H1 (cell line): ENCODE measurements at regions not wholly inside any gene's neighbourhood (a gene's known extent, or its start where the extent isn't known, plus 50 kb on each side); places are given as distances from the start of the nearest gene placed in this dataset.

Experiments used
- CTCF ChIA-PET: fragments of 300-600 bp; sonication (Branson Sonifier 250); formaldehyde crosslinking; loops from one replicate; lab custom pipeline; 2021; ENCODE audit not compliant: partially characterized antibody; lab: Charles Lee
- POLR2A ChIA-PET: fragments of 300-600 bp; sonication (Branson Sonifier 250); formaldehyde crosslinking; loops from one replicate; lab custom pipeline; 2021; ENCODE audit warnings: inconsistent platforms; ENCODE audit not compliant: partially characterized antibody; lab: Charles Lee
- DNase-seq, 2 experiments: peaks; one replicate each; pipeline versions ENCODE4 v3.0.0 to v3.0.0-alpha.2; 2010 to 2022; ENCODE audit warnings: low spot score in 2 of 2, low read depth in 1 of 2, mixed read lengths in 1 of 2
- FAIRE-seq: peaks from 2 replicates; lab custom pipeline; 2011; peaks lifted over from hg19 to GRCh38; lab: Jason Lieb, UNC
- H2AFZ ChIP-seq: 2 replicates; pipeline ENCODE4 v1.8.1; 2012; ENCODE audit warnings: low read length, inconsistent platforms
- H2AK5ac ChIP-seq: 2 replicates; pipeline ENCODE4 v1.6.1; 2013; ENCODE audit warnings: low read depth, low read length
- H2BK120ac ChIP-seq: replicated peaks from 2 replicates; pipeline ENCODE3; 2013; ENCODE audit warnings: low read depth, low read length, inconsistent platforms
- H2BK12ac ChIP-seq: 2 replicates; pipeline ENCODE4 v1.6.1; 2013; ENCODE audit warnings: low read depth, low read length
- H2BK15ac ChIP-seq: 2 replicates; pipeline ENCODE4 v1.6.1; 2013; ENCODE audit warnings: low read length
- H2BK20ac ChIP-seq: 2 replicates; pipeline ENCODE4 v1.6.1; 2013; ENCODE audit warnings: low read length
- H2BK5ac ChIP-seq: 2 replicates; pipeline ENCODE4 v1.6.1; 2013; ENCODE audit warnings: low read depth, low read length
- H3K14ac ChIP-seq: 2 replicates; pipeline ENCODE4 v1.6.1; 2013; ENCODE audit warnings: inconsistent platforms; ENCODE audit not compliant: insufficient read length
- H3K18ac ChIP-seq: 2 replicates; pipeline ENCODE4 v1.6.1; 2013; ENCODE audit warnings: low read length; ENCODE audit errors: extremely low read depth
- H3K23ac ChIP-seq: 2 replicates; pipeline ENCODE4 v1.6.1; 2013; ENCODE audit warnings: inconsistent platforms; ENCODE audit not compliant: insufficient read length
- H3K23me2 ChIP-seq: 2 replicates; pipeline ENCODE4 v1.6.1; 2013; ENCODE audit warnings: low read depth, low read length
- H3K27ac ChIP-seq: 2 replicates; pipeline ENCODE4 v1.6.1; 2011; ENCODE audit warnings: low read depth, low read length, inconsistent platforms
- H3K27me3 ChIP-seq, 4 experiments: replicated peaks in 1 of 4; 1 replicate in 1 of 4; 2 replicates in 3 of 4; pipeline versions ENCODE4 v1.6.1 to v1.8.1; 2011 to 2013; ENCODE audit warnings: low read length in 3 of 4, mild to moderate bottlenecking in 3 of 4, inconsistent platforms in 2 of 4, mixed read lengths in 2 of 4, moderate library complexity in 1 of 4; ENCODE audit not compliant: control insufficient read depth in 3 of 4, insufficient read depth in 3 of 4; ENCODE audit errors: extremely low read depth in 1 of 4
- H3K36me3 ChIP-seq, 4 experiments: 2 replicates each; pipeline versions ENCODE4 v1.6.1 to v1.8.1; 2011 to 2013; ENCODE audit warnings: mild to moderate bottlenecking in 4 of 4, low read length in 3 of 4, moderate library complexity in 2 of 4, control low read depth in 1 of 4, inconsistent platforms in 1 of 4; ENCODE audit not compliant: insufficient read depth in 4 of 4, control insufficient read depth in 2 of 4
- H3K4ac ChIP-seq: replicated peaks from 2 replicates; pipeline ENCODE3; 2013; ENCODE audit warnings: low read length, low read depth, mixed read lengths, inconsistent platforms; ENCODE audit not compliant: insufficient read length
- H3K4me1 ChIP-seq, 4 experiments: replicated peaks in 1 of 4; 1 replicate in 1 of 4; 2 replicates in 3 of 4; pipeline versions ENCODE4 v1.6.1 to v1.8.1; 2011 to 2013; ENCODE audit warnings: low read length in 3 of 4, inconsistent platforms in 2 of 4, mixed read lengths in 1 of 4; ENCODE audit not compliant: insufficient read depth in 4 of 4, control insufficient read depth in 3 of 4
- H3K4me2 ChIP-seq, 2 experiments: 2 replicates each; pipeline versions ENCODE4 v1.6.1 to v1.8.1; 2011 to 2013; ENCODE audit warnings: low read depth in 2 of 2, low read length in 2 of 2, control low read depth in 1 of 2, inconsistent platforms in 1 of 2, mild to moderate bottlenecking in 1 of 2; ENCODE audit not compliant: insufficient read depth in 1 of 2
- H3K4me3 ChIP-seq, 4 experiments: fragments of 200-600, 300-600 bp in 1 of 4; sonication (generic), shearing (Covaris generic), sonication (Bioruptor Twin) in 1 of 4; 2 replicates each; pipeline versions ENCODE4 v1.5.1 to v1.8.1; 2011 to 2016; ENCODE audit warnings: low read length in 4 of 4, low read depth in 3 of 4, control low read depth in 2 of 4, inconsistent platforms in 2 of 4, mild to moderate bottlenecking in 2 of 4, mixed read lengths in 1 of 4, moderate library complexity in 1 of 4; ENCODE audit not compliant: insufficient read depth in 2 of 4; ENCODE audit errors: extremely low read depth in 1 of 4
- H3K56ac ChIP-seq: replicated peaks from 2 replicates; pipeline ENCODE3; 2013; ENCODE audit warnings: low read depth, mild to moderate bottlenecking, mixed read lengths, low read length, inconsistent platforms; ENCODE audit not compliant: insufficient read length
- H3K79me1 ChIP-seq: 2 replicates; pipeline ENCODE4 v1.6.1; 2013; ENCODE audit warnings: low read depth, low read length, control low read depth
- H3K79me2 ChIP-seq, 2 experiments: 2 replicates each; pipeline versions ENCODE4 v1.6.1 to v1.8.1; 2012 to 2013; ENCODE audit warnings: low read length in 2 of 2, mild to moderate bottlenecking in 2 of 2, inconsistent platforms in 1 of 2; ENCODE audit not compliant: insufficient read depth in 2 of 2, control insufficient read depth in 1 of 2
- H3K9ac ChIP-seq, 4 experiments: replicated peaks in 1 of 4; 1 replicate in 1 of 4; 2 replicates in 3 of 4; pipeline versions ENCODE4 v1.6.1 to v1.8.1; 2011 to 2013; ENCODE audit warnings: low read depth in 3 of 4, low read length in 3 of 4, control low read depth in 2 of 4, mild to moderate bottlenecking in 2 of 4, moderate library complexity in 2 of 4, inconsistent platforms in 1 of 4; ENCODE audit errors: extremely low read depth in 1 of 4
- H3K9me3 ChIP-seq, 2 experiments: 2 replicates each; pipeline versions ENCODE4 v1.6.1 to v1.8.1; 2012 to 2013; ENCODE audit warnings: mild to moderate bottlenecking in 2 of 2, moderate library complexity in 2 of 2, control low read depth in 1 of 2, inconsistent platforms in 1 of 2, low read depth in 1 of 2, low read length in 1 of 2, mixed read lengths in 1 of 2; ENCODE audit not compliant: insufficient read depth in 2 of 2
- H4K20me1 ChIP-seq, 2 experiments: replicated peaks in 1 of 2; 2 replicates each; pipeline versions ENCODE3 to v1.8.1; 2011 to 2013; ENCODE audit warnings: inconsistent platforms in 2 of 2, low read length in 2 of 2, mild to moderate bottlenecking in 1 of 2; ENCODE audit not compliant: insufficient read depth in 2 of 2, control insufficient read depth in 1 of 2
- H4K5ac ChIP-seq: 2 replicates; pipeline ENCODE4 v1.6.1; 2013; ENCODE audit warnings: low read length, low read depth, mixed read lengths, inconsistent platforms; ENCODE audit not compliant: insufficient read length
- H4K8ac ChIP-seq: 2 replicates; pipeline ENCODE4 v1.8.0; 2013; ENCODE audit warnings: mild to moderate bottlenecking, moderate library complexity, low read length, inconsistent platforms; ENCODE audit not compliant: insufficient read depth; ENCODE audit errors: extremely low read depth
- H4K91ac ChIP-seq: replicated peaks from 2 replicates; pipeline ENCODE3; 2013; ENCODE audit warnings: low read length, mixed read lengths, inconsistent platforms; ENCODE audit not compliant: insufficient read length
- RBBP5 ChIP-seq: IDR thresholded peaks from 2 replicates; pipeline ENCODE4 v1.7.1; 2012; ENCODE audit warnings: low read depth, mild to moderate bottlenecking, inconsistent platforms, low read length, moderate library complexity, borderline replicate concordance
- WGBS, 2 experiments: shearing (Covaris generic) in 1 of 2; methylation state at CpG; one replicate each; pipeline versions ENCODE4 v1.1.6 to v1.1.7; 2013 to 2015; ENCODE audit warnings: low lambda C conversion rate in 2 of 2, mixed read lengths in 2 of 2, inconsistent platforms in 1 of 2, low coverage in 1 of 2, missing lambda C conversion rate in 1 of 2; ENCODE audit not compliant: insufficient replicate concordance in 2 of 2, insufficient coverage in 1 of 2, insufficient read length in 1 of 2; ENCODE audit errors: extremely low coverage in 1 of 2, missing lambda C conversion rate in 1 of 2; 5-methylcytosine and 5-hydroxymethylcytosine counted together

- DNase-seq (no peak), FAIRE-seq (no peak)
- Histone ChIP-seq H3K27ac (no peak overlapping the region), H2AK5ac (no peak overlapping the region), H2BK20ac (peak overlapping the region; percentile 55; the same call in 1 of the 2 replicates), H2BK5ac (no peak overlapping the region), H4K8ac (no peak overlapping the region), H3K4me2 (no peak overlapping the region), H3K4ac (no peak overlapping the region), H4K20me1 (no peaks in the 10 kb centered on the region), H2BK120ac (no peak overlapping the region), H3K36me3 (no peaks in the 10 kb centered on the region), H3K18ac (no peak overlapping the region), H3K56ac (no peak overlapping the region), H3K27me3 (no peaks in the 10 kb centered on the region), H3K9ac (no peak overlapping the region), H3K4me1 (no peaks in the 10 kb centered on the region), H3K9me3 (peaks cover 3% of the 10 kb centered on the region in 2 experiments; a peak in 1 of 4 replicates), H3K23me2 (no peaks in the 10 kb centered on the region), H3K79me2 (no peaks in the 10 kb centered on the region), H2AFZ (no peak overlapping the region), H2BK15ac (no peak overlapping the region), H4K5ac (no peak overlapping the region), H3K14ac (no peak overlapping the region), H4K91ac (no peak overlapping the region), H3K4me3 (no peak overlapping the region), H3K79me1 (no peaks in the 10 kb centered on the region), H2BK12ac (no peak overlapping the region), H3K23ac (no peak overlapping the region)
- WGBS, 2 experiments = 91% methylated on average over 4 of the region's 4 CpGs; no CpG with 5 or more reads in 1 of the 2 experiments
- ChIA-PET CTCF (interaction anchor here (0.9 to 1.3 kb wide), 3 partner anchors 10 to 89 kb away, joined by 3 to 4 read pairs (median 4); no protein-coding TSS in a partner anchor), POLR2A (no interaction called here)
- no peak for TF ChIP-seq RBBP5
Observed at GRCh38 chr1:14332158-14332557, 266.3 kb upstream of the KAZN start.
